Hepatocyte (in vitro differentiated cells): ENCODE measurements at regions not wholly inside any gene's neighbourhood (a gene's known extent, or its start where the extent isn't known, plus 50 kb on each side); places are given as distances from the start of the nearest gene placed in this dataset.

Experiments
- DNase-seq: peaks from one replicate; pipeline ENCODE4 v3.0.0-alpha.2; 2016; ENCODE audit warnings: low spot score
- H2AFZ ChIP-seq: fragments of 200-600 bp; sonication (generic); 2 replicates; pipeline ENCODE4 v1.6.0; 2016; ENCODE audit warnings: antibody characterized with exemption, mild to moderate bottlenecking
- H3K27ac ChIP-seq: fragments of 200-600 bp; sonication (generic); 2 replicates; pipeline ENCODE4 v1.5.1; 2016; ENCODE audit warnings: mild to moderate bottlenecking
- H3K27me3 ChIP-seq: fragments of 200-600 bp; sonication (generic); 2 replicates; pipeline ENCODE4 v1.6.1; 2016
- H3K36me3 ChIP-seq: fragments of 200-600 bp; sonication (generic); replicated peaks from 2 replicates; pipeline ENCODE4 v1.5.1; 2016; ENCODE audit warnings: low read depth; ENCODE audit not compliant: insufficient read depth
- H3K4me1 ChIP-seq: fragments of 200-600 bp; sonication (generic); 2 replicates; pipeline ENCODE4 v1.5.1; 2016; ENCODE audit warnings: mild to moderate bottlenecking, moderate library complexity; ENCODE audit not compliant: insufficient read depth
- H3K4me2 ChIP-seq: fragments of 200-600 bp; sonication (generic); 2 replicates; pipeline ENCODE4 v1.6.0; 2016
- H3K4me3 ChIP-seq: fragments of 200-600 bp; sonication (generic); 2 replicates; pipeline ENCODE4 v1.5.1; 2016; ENCODE audit warnings: mild to moderate bottlenecking
- H3K79me2 ChIP-seq: fragments of 200-600 bp; sonication (generic); 2 replicates; pipeline ENCODE4 v1.6.0; 2017; ENCODE audit warnings: mild to moderate bottlenecking
- H3K9me2 ChIP-seq: fragments of 200-600 bp; sonication (generic); replicated peaks from 2 replicates; pipeline ENCODE4 v1.6.0; 2017; ENCODE audit warnings: mild to moderate bottlenecking; ENCODE audit not compliant: insufficient read depth
- H3K9me3 ChIP-seq: fragments of 200-600 bp; sonication (generic); 2 replicates; pipeline ENCODE4 v1.5.1; 2016; ENCODE audit warnings: low read depth, mild to moderate bottlenecking
- H4K20me1 ChIP-seq: fragments of 200-600 bp; sonication (generic); 2 replicates; pipeline ENCODE4 v1.6.0; 2016; ENCODE audit warnings: mild to moderate bottlenecking; ENCODE audit not compliant: insufficient read depth, poor library complexity, severe bottlenecking
- EZH2 ChIP-seq: fragments of 200-600 bp; sonication (generic); IDR thresholded peaks from 2 replicates; pipeline ENCODE4 v1.6.1; 2016; ENCODE audit warnings: antibody characterized with exemption, mild to moderate bottlenecking, borderline replicate concordance
- EZH2phosphoT487 ChIP-seq: fragments of 200-600 bp; sonication (generic); IDR thresholded peaks from one replicate; pipeline ENCODE4 v1.6.1; 2018; ENCODE audit warnings: antibody characterized with exemption, mild to moderate bottlenecking, low read depth, moderate library complexity; ENCODE audit not compliant: unreplicated experiment, severe bottlenecking
- WGBS: methylation state at CpG from one replicate; pipeline ENCODE4 v1.1.6; 2016; ENCODE audit warnings: low lambda C conversion rate; ENCODE audit errors: missing lambda C conversion rate; 5-methylcytosine and 5-hydroxymethylcytosine counted together
- TF ChIP-seq, protein P1 (sequence below): fragments of 200-600 bp; sonication (generic); IDR thresholded peaks from 2 replicates; pipeline ENCODE4 v1.5.1; 2016; ENCODE audit warnings: antibody characterized with exemption, mild to moderate bottlenecking; ENCODE audit not compliant: poor library complexity

DNA sequence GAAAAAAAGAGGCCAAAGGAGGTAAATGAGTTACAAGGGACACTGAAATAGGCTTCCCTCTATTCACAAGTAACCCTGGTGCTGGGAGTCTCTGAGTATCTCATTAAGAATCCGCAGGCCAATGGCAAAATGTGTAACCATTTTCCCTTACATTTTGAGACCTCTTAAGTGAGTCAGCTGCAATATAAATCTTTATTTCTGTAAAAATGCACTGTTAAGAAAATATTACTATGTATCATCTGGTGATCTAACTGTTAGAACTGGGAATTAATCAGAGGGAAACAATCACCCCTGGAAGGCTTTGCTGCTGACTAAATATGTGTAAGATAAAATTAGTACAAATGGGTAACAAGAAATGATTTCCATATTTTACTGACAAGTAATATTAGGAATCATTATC, 483.1 kb upstream of the CHST9 start:
- no peaks in the 10 kb centered on the region for H3K9me2 ChIP-seq
- no peak overlapping the region for H3K4me2 ChIP-seq
- no peaks in the 10 kb centered on the region for H3K36me3 ChIP-seq
- no peak overlapping the region for H2AFZ ChIP-seq
- H3K79me2 ChIP-seq, result no peaks in the 10 kb centered on the region
- no peaks in the 10 kb centered on the region for H3K27me3 ChIP-seq
- H3K9me3 ChIP-seq, result no peaks in the 10 kb centered on the region
- 100% methylated on average over 1 of the region's 1 CpG for WGBS
- TF ChIP-seq EZH2phosphoT487, result no peak
- no peak for TF ChIP-seq EZH2
- TF ChIP-seq, protein P1, sequence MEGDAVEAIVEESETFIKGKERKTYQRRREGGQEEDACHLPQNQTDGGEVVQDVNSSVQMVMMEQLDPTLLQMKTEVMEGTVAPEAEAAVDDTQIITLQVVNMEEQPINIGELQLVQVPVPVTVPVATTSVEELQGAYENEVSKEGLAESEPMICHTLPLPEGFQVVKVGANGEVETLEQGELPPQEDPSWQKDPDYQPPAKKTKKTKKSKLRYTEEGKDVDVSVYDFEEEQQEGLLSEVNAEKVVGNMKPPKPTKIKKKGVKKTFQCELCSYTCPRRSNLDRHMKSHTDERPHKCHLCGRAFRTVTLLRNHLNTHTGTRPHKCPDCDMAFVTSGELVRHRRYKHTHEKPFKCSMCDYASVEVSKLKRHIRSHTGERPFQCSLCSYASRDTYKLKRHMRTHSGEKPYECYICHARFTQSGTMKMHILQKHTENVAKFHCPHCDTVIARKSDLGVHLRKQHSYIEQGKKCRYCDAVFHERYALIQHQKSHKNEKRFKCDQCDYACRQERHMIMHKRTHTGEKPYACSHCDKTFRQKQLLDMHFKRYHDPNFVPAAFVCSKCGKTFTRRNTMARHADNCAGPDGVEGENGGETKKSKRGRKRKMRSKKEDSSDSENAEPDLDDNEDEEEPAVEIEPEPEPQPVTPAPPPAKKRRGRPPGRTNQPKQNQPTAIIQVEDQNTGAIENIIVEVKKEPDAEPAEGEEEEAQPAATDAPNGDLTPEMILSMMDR, result no peak
- no peak overlapping the region for H3K27ac ChIP-seq
- H3K4me3 ChIP-seq, result no peak overlapping the region
- no peak for DNase-seq
- no peaks in the 10 kb centered on the region for H3K4me1 ChIP-seq
- H4K20me1 ChIP-seq, result no peaks in the 10 kb centered on the region

DNA sequence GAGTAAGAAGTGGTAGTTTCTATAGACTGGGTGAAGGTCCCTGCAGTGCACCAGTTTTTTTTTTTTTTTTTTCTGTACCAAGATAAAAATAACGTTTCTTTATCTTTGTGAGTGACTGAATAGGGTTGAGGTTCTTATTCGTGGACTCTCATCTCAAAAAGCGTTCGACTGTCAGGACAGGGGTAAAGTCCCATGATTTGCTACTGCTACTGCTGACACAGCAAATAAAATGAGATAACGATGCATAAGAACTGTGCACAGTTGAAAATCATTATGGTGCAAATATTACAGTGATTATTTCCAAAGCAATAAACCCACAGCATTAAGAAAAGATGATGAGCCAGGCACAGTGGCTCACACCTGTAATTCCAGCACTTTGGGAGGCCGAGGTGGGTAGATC, 482.0 kb upstream of the CHST9 start:
- no peaks in the 10 kb centered on the region for H3K4me1 ChIP-seq
- no peaks in the 10 kb centered on the region for H3K36me3 ChIP-seq
- H3K9me2 ChIP-seq, result no peaks in the 10 kb centered on the region
- H3K79me2 ChIP-seq, result no peaks in the 10 kb centered on the region
- no peaks in the 10 kb centered on the region for H3K9me3 ChIP-seq
- no peak overlapping the region for H3K4me2 ChIP-seq
- H2AFZ ChIP-seq, result no peak overlapping the region
- no peak overlapping the region for H3K27ac ChIP-seq
- H4K20me1 ChIP-seq, result no peaks in the 10 kb centered on the region
- H3K4me3 ChIP-seq, result no peak overlapping the region
- DNase-seq, result no peak
- no peaks in the 10 kb centered on the region for H3K27me3 ChIP-seq
- TF ChIP-seq EZH2phosphoT487, result no peak
- TF ChIP-seq, protein P1, result no peak
- TF ChIP-seq EZH2, result no peak
- 55% methylated on average over 6 of the region's 6 CpGs for WGBS

DNA sequence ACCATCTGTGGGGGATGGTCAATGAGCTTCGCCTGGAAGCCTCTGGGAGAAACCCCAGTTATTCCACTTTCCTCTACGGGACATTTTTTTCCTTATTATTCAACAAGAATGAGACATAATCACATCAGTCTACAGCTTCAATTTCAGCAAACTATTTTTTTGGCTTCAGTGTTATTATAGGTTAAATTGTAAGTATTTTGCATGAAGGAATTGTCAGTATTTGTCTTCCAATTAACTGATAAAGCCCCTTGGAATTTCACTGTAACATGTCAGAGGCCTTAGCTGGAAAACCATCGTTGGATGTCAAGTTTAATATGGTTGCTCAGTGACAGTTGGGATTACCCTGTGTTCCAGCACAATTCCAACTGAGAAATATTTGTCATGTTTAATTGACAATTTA, 480.9 kb upstream of the CHST9 start:
- no peaks in the 10 kb centered on the region for H3K9me3 ChIP-seq
- no peaks in the 10 kb centered on the region for H3K79me2 ChIP-seq
- TF ChIP-seq EZH2, result no peak
- TF ChIP-seq EZH2phosphoT487, result no peak
- TF ChIP-seq, protein P1, result no peak
- no peaks in the 10 kb centered on the region for H3K4me1 ChIP-seq
- H2AFZ ChIP-seq, result no peak overlapping the region
- H4K20me1 ChIP-seq, result no peaks in the 10 kb centered on the region
- H3K4me2 ChIP-seq, result no peak overlapping the region
- H3K4me3 ChIP-seq, result no peak overlapping the region
- H3K36me3 ChIP-seq, result no peaks in the 10 kb centered on the region
- WGBS, result 74% methylated on average over 3 of the region's 3 CpGs
- no peaks in the 10 kb centered on the region for H3K9me2 ChIP-seq
- no peak for DNase-seq
- no peaks in the 10 kb centered on the region for H3K27me3 ChIP-seq
- no peak overlapping the region for H3K27ac ChIP-seq

DNA sequence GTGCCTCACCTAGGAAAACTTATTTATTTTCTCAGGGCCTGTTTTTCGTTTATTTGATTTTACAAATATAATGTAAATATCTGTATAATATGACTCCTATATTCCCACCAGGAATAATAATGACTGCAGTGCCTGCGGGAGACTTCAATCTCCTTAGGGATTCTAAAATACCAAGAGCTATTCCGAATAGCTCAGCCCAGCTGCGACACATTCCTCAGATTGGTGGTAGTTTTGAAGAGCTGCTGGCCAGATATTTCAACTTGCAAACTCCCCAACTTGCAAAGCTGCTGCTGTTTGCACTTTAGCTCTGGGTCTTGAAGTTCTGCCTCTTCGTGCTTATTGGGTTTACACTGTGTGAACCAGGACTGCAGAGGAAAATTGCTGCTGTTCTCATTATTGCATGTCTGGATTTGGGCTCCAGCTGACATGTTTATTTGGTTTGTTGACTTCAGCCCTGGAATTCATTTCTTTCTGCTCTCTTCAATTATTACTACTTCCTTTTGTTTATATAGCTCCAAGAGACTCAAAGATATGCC, 480.2 kb upstream of the CHST9 start:
- H3K4me3 ChIP-seq, result no peak overlapping the region
- H3K4me2 ChIP-seq, result no peak overlapping the region
- H3K79me2 ChIP-seq, result no peaks in the 10 kb centered on the region
- WGBS, result 49% methylated on average over 5 of the region's 5 CpGs
- no peak overlapping the region for H3K27ac ChIP-seq
- H3K9me2 ChIP-seq, result no peaks in the 10 kb centered on the region
- no peaks in the 10 kb centered on the region for H3K36me3 ChIP-seq
- no peak overlapping the region for H2AFZ ChIP-seq
- TF ChIP-seq, protein P1, result no peak
- no peak for TF ChIP-seq EZH2
- no peak for TF ChIP-seq EZH2phosphoT487
- no peak for DNase-seq
- no peaks in the 10 kb centered on the region for H3K9me3 ChIP-seq
- no peaks in the 10 kb centered on the region for H3K27me3 ChIP-seq
- no peaks in the 10 kb centered on the region for H3K4me1 ChIP-seq
- H4K20me1 ChIP-seq, result no peaks in the 10 kb centered on the region
